H9 (cell line): ENCODE measurements at regions not wholly inside any gene's neighbourhood (a gene's known extent, or its start where the extent isn't known, plus 50 kb on each side); places are given as distances from the start of the nearest gene placed in this dataset.

ENCODE experiments used
- DNase-seq: peaks from one replicate; pipeline ENCODE4 v3.0.0-alpha.2; 2017
- H2AFZ ChIP-seq: one replicate; pipeline ENCODE4 v1.6.1; 2013; ENCODE audit warnings: mild to moderate bottlenecking, low read length, control low read depth, moderate library complexity
- H2AK5ac ChIP-seq: 2 replicates; pipeline ENCODE4 v1.6.1; 2013; ENCODE audit warnings: low read length, control low read depth, mixed read lengths; ENCODE audit not compliant: insufficient read length
- H2BK120ac ChIP-seq: one replicate; pipeline ENCODE4 v1.6.1; 2013; ENCODE audit warnings: low read depth, mild to moderate bottlenecking, low read length, control low read depth, inconsistent platforms; ENCODE audit not compliant: poor library complexity, severe bottlenecking
- H2BK12ac ChIP-seq: 2 replicates; pipeline ENCODE4 v1.6.1; 2013; ENCODE audit warnings: low read length, control low read depth, mixed read lengths, low read depth; ENCODE audit not compliant: insufficient read length
- H2BK15ac ChIP-seq: 2 replicates; pipeline ENCODE4 v1.6.1; 2013; ENCODE audit warnings: low read depth, low read length, control low read depth
- H2BK20ac ChIP-seq: one replicate; pipeline ENCODE4 v1.6.1; 2013; ENCODE audit warnings: low read depth, mild to moderate bottlenecking, low read length, control low read depth, inconsistent platforms; ENCODE audit not compliant: poor library complexity, severe bottlenecking
- H2BK5ac ChIP-seq: 2 replicates; pipeline ENCODE4 v1.6.1; 2013; ENCODE audit warnings: low read length, control low read depth, mixed read lengths; ENCODE audit not compliant: insufficient read length
- H3K14ac ChIP-seq: 2 replicates; pipeline ENCODE4 v1.6.1; 2013; ENCODE audit warnings: low read length, control low read depth; ENCODE audit not compliant: insufficient read depth
- H3K18ac ChIP-seq: 2 replicates; pipeline ENCODE4 v1.6.1; 2013; ENCODE audit warnings: low read depth, mild to moderate bottlenecking, mixed read lengths, low read length, control low read depth; ENCODE audit not compliant: insufficient read length
- H3K23ac ChIP-seq: 2 replicates; pipeline ENCODE4 v1.6.1; 2013; ENCODE audit warnings: low read length, control low read depth, mixed read lengths, low read depth; ENCODE audit not compliant: insufficient read length
- H3K23me2 ChIP-seq: 2 replicates; pipeline ENCODE4 v1.6.1; 2013; ENCODE audit warnings: low read depth, mild to moderate bottlenecking, mixed read lengths, low read length, control low read depth; ENCODE audit not compliant: insufficient read length, poor library complexity, severe bottlenecking
- H3K27ac ChIP-seq: 2 replicates; pipeline ENCODE4 v1.5.1; 2013; ENCODE audit warnings: low read length, control low read depth, mixed read lengths, low read depth; ENCODE audit not compliant: insufficient read length
- H3K27me3 ChIP-seq: 2 replicates; pipeline ENCODE4 v1.6.1; 2013; ENCODE audit warnings: low read length, control low read depth, inconsistent platforms; ENCODE audit not compliant: insufficient read depth
- H3K4ac ChIP-seq: 2 replicates; pipeline ENCODE4 v1.6.1; 2013; ENCODE audit warnings: low read depth, mild to moderate bottlenecking, control low read depth, inconsistent platforms, low read length, moderate library complexity
- H3K4me1 ChIP-seq: 2 replicates; pipeline ENCODE4 v1.6.1; 2013; ENCODE audit warnings: low read length, control low read depth, inconsistent platforms; ENCODE audit not compliant: insufficient read depth
- H3K4me2 ChIP-seq: 2 replicates; pipeline ENCODE4 v1.6.1; 2013; ENCODE audit warnings: low read length, control low read depth, mixed read lengths; ENCODE audit not compliant: insufficient read length, insufficient read depth
- H3K56ac ChIP-seq: 2 replicates; pipeline ENCODE4 v1.6.1; 2013; ENCODE audit warnings: low read depth, mild to moderate bottlenecking, mixed read lengths, low read length, control low read depth; ENCODE audit not compliant: insufficient read length
- H3K79me1 ChIP-seq: 2 replicates; pipeline ENCODE4 v1.6.1; 2013; ENCODE audit warnings: low read depth, mild to moderate bottlenecking, moderate library complexity, low read length, control low read depth, inconsistent platforms; ENCODE audit not compliant: insufficient read depth, poor library complexity, severe bottlenecking
- H3K79me2 ChIP-seq: 2 replicates; pipeline ENCODE4 v1.6.1; 2013; ENCODE audit warnings: low read length, control low read depth, inconsistent platforms; ENCODE audit not compliant: insufficient read depth
- H3K9ac ChIP-seq: 2 replicates; pipeline ENCODE4 v1.6.1; 2013; ENCODE audit warnings: low read length, control low read depth, mixed read lengths; ENCODE audit not compliant: insufficient read length; ENCODE audit errors: extremely low read depth
- H3K9me3 ChIP-seq: one replicate; pipeline ENCODE4 v1.6.1; 2013; ENCODE audit warnings: low read depth, low read length, inconsistent platforms; ENCODE audit not compliant: control insufficient read depth
- H3T11ph ChIP-seq: one replicate; pipeline ENCODE4 v1.6.1; 2013; ENCODE audit warnings: mild to moderate bottlenecking, low read length, control low read depth, inconsistent platforms
- H4K20me1 ChIP-seq: one replicate; pipeline ENCODE4 v1.6.1; 2013; ENCODE audit not compliant: control insufficient read depth, insufficient read length, insufficient read depth
- H4K5ac ChIP-seq: 2 replicates; pipeline ENCODE4 v1.6.1; 2013; ENCODE audit warnings: low read depth, mild to moderate bottlenecking, mixed read lengths, low read length, control low read depth; ENCODE audit not compliant: insufficient read length
- H4K8ac ChIP-seq: replicated peaks from 2 replicates; pipeline ENCODE4 v1.6.1; 2013; ENCODE audit warnings: low read length, control low read depth, mixed read lengths, low read depth; ENCODE audit not compliant: insufficient read length
- H4K91ac ChIP-seq: 2 replicates; pipeline ENCODE4 v1.6.1; 2013; ENCODE audit warnings: low read depth, mild to moderate bottlenecking, moderate library complexity, mixed read lengths, low read length, control low read depth; ENCODE audit not compliant: insufficient read length
- H3K27ac Mint-ChIP-seq, 3 experiments: 2 replicates in 2 of 3; 3 replicates in 1 of 3; pipeline ENCODE4 v1.8.0; 2020 to 2021; ENCODE audit warnings: mixed read lengths in 3 of 3, mild to moderate bottlenecking in 1 of 3, moderate library complexity in 1 of 3
- H3K27me3 Mint-ChIP-seq: 2 replicates; pipeline ENCODE4 v1.8.0; 2021; ENCODE audit warnings: low read depth, mild to moderate bottlenecking, moderate library complexity, mixed read lengths
- H3K36me3 Mint-ChIP-seq, 3 experiments: 2 replicates in 2 of 3; 3 replicates in 1 of 3; pipeline ENCODE4 v1.8.0; 2020 to 2021; ENCODE audit warnings: low read depth in 3 of 3, mixed read lengths in 3 of 3; ENCODE audit not compliant: insufficient read depth in 1 of 3
- H3K4me1 Mint-ChIP-seq, 2 experiments: 2 replicates each; pipeline ENCODE4 v1.8.0; 2020; ENCODE audit warnings: mixed read lengths in 2 of 2
- H3K4me3 Mint-ChIP-seq, 2 experiments: 2 replicates in 1 of 2; 3 replicates in 1 of 2; pipeline ENCODE4 v1.8.0; 2020 to 2021; ENCODE audit warnings: mild to moderate bottlenecking in 2 of 2, mixed read lengths in 2 of 2, moderate library complexity in 1 of 2
- H3K9me3 Mint-ChIP-seq, 2 experiments: 2 replicates in 1 of 2; 3 replicates in 1 of 2; pipeline ENCODE4 v1.8.0; 2020; ENCODE audit warnings: mild to moderate bottlenecking in 2 of 2, mixed read lengths in 2 of 2, moderate library complexity in 1 of 2
- CTCF ChIP-seq: fragments of 200-600 bp; sonication (generic); conservative IDR thresholded peaks from 3 replicates; pipeline ENCODE4 v1.8.0; 2021; ENCODE audit warnings: antibody characterized with exemption, mild to moderate bottlenecking
- WGBS: extraction: QIAGEN DNeasy Blood & Tissue Kit; methylation state at CpG from one replicate; pipeline ENCODE4 v1.1.7; 2013; ENCODE audit warnings: missing lambda C conversion rate, low lambda C conversion rate, mixed read lengths; ENCODE audit not compliant: insufficient read length; ENCODE audit errors: extremely low coverage; 5-methylcytosine and 5-hydroxymethylcytosine counted together

DNA sequence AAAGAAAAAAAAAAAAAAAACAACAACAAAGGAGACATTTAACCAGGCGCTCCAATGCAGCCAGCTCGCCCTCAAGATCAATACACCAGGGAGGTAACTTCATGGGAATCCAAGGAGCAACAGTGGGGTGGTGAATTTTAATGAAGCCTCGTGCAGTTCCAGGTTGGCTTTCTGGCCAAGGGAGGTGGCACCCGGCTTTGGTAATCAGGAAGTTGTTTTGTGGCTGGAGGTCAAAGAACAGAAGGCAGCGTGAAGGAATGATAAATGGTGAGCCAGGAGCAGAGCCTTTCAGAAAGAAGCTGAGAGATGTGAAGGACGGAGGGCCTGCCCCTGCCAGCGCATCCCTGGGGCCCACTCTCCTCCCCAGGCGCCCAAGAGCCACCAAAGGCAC, 188.2 kb upstream of the TSC22D1 start:
- Mint-ChIP-seq H3K36me3 (no peaks in the 10 kb centered on the region; a peak in 1 of 7 replicates), H3K9me3 (no peaks in the 10 kb centered on the region), H3K4me1 (peaks cover 21 to 29% of the 10 kb centered on the region in 2 experiments), H3K27ac (peak overlapping the region in 1 of 3 experiments; percentile 85; a peak in 1 of 7 replicates), H3K4me3 (no peak overlapping the region), H3K27me3 (peaks cover 3% of the 10 kb centered on the region; the same call in 1 of the 2 replicates)
- Histone ChIP-seq H3K18ac (no peak overlapping the region), H3K27ac (no peak overlapping the region), H4K8ac (no peak overlapping the region), H2BK5ac (no peak overlapping the region), H3K23me2 (no peaks in the 10 kb centered on the region), H2BK20ac (no peak overlapping the region), H4K91ac (no peak overlapping the region), H3K27me3 (no peaks in the 10 kb centered on the region), H4K20me1 (no peaks in the 10 kb centered on the region), H3K9ac (no peak overlapping the region), H3K14ac (no peak overlapping the region), H3K4me2 (no peak overlapping the region), H3K4me1 (no peaks in the 10 kb centered on the region), H3K9me3 (no peaks in the 10 kb centered on the region), H2BK15ac (no peak overlapping the region), H3K79me2 (no peaks in the 10 kb centered on the region), H2AK5ac (no peak overlapping the region), H2AFZ (no peak overlapping the region), H3K23ac (no peak overlapping the region), H3K56ac (no peak overlapping the region), H4K5ac (no peak overlapping the region), H2BK12ac (no peak overlapping the region), H2BK120ac (no peak overlapping the region), H3T11ph (no peak overlapping the region), H3K79me1 (no peaks in the 10 kb centered on the region), H3K4ac (no peak overlapping the region)
- no peak for DNase-seq
- no peak for TF ChIP-seq CTCF
- no CpG with 5 or more reads among the region's 8 CpGs for WGBS
